Body of pancreas (tissue), 4 donors: ENCODE measurements at regions not wholly inside any gene's neighbourhood (a gene's known extent, or its start where the extent isn't known, plus 50 kb on each side); places are given as distances from the start of the nearest gene placed in this dataset.
A peak's percentile ranks its signal among the peaks of the same experiment; 100 is the strongest.

ENCODE experiments used
- ATAC-seq: fragments of 150-250 bp; one replicate; pipeline ENCODE4 v1.9.1; 2016
- DNase-seq, 4 donors: peaks; one replicate each; pipeline ENCODE4 v3.0.0-alpha.2; 2019
- H3K27ac ChIP-seq, 4 donors: fragments of 200-600 bp; sonication (generic); 1 replicate in 3 of 4; 2 replicates in 1 of 4; pipeline versions ENCODE4 v1.5.1 to v1.6.1; 2016 to 2019; ENCODE audit warnings: mild to moderate bottlenecking in 1 of 4, mixed read lengths in 1 of 4, moderate library complexity in 1 of 4
- H3K27me3 ChIP-seq, 2 donors: fragments of 200-600 bp; sonication (generic); one replicate each; pipeline ENCODE4 v1.6.0; 2016; ENCODE audit warnings: mild to moderate bottlenecking in 1 of 2
- H3K36me3 ChIP-seq, 2 donors: fragments of 200-600 bp; sonication (generic); replicated peaks in 1 of 2; 2 replicates each; pipeline ENCODE4 v1.5.1; 2016; ENCODE audit warnings: low read depth in 2 of 2; ENCODE audit not compliant: insufficient read depth in 1 of 2
- H3K4me1 ChIP-seq: fragments of 200-600 bp; sonication (generic); one replicate; pipeline ENCODE4 v1.6.0; 2016
- H3K4me3 ChIP-seq, 2 donors: fragments of 200-600 bp; sonication (generic); 1 replicate in 1 of 2; 2 replicates in 1 of 2; pipeline ENCODE4 v1.5.1; 2016 to 2019
- H3K9me3 ChIP-seq, 3 donors: fragments of 200-600 bp; sonication (generic); 1 replicate in 2 of 3; 2 replicates in 1 of 3; pipeline ENCODE4 v1.5.1; 2016
- POLR2A ChIP-seq, 3 donors: fragments of 450-650 bp; IDR thresholded peaks; one replicate each; pipeline ENCODE4 v1.6.1; 2016; ENCODE audit warnings: antibody characterized with exemption in 3 of 3, mild to moderate bottlenecking in 2 of 3
- WGBS, 2 donors: methylation state at CpG; one replicate each; pipeline ENCODE4 v1.1.5; 2017; 5-methylcytosine and 5-hydroxymethylcytosine counted together
- intact Hi-C: fragments of 100-400 bp; cut with DNase I; formaldehyde crosslinking; loops from one replicate; pipeline ENCODE4 v1.15.1; 2023
- TF ChIP-seq, protein P1 (sequence below), 7 experiments: fragments of 450-650 bp in 4 of 7; fragments of 200-600 bp in 3 of 7; sonication (generic) in 3 of 7; IDR thresholded peaks; one replicate each; pipeline ENCODE4 v1.5.1; 2016 to 2019; ENCODE audit warnings: antibody characterized with exemption in 7 of 7

DNA sequence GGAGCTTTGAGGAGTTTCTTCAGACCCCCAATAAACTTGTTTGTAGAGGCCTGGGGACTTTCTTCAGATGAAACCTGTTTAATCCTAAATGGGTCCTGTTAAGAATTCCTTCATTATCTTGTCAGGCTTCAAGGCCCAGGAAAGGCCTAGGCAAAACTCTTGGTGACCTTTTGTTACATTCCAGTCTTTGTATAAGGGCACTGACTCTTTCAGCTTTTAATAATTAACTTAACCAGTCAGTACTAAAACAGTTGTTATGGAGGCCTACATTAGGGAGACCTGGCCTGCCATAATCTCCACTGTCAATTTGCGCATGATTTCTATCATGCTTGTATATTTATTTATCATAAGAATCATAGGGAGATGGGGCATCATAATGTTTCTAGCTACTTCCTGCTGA is 110.2 kb downstream of the FCRL5 start:
- Histone ChIP-seq H3K4me3 (no peak overlapping the region), H3K4me1 (peaks cover 7% of the 10 kb centered on the region), H3K36me3 (no peaks in the 10 kb centered on the region), H3K9me3 (no peaks in the 10 kb centered on the region), H3K27me3 (no peaks in the 10 kb centered on the region), H3K27ac (no peak overlapping the region)
- TF ChIP-seq POLR2A (IDR thresholded peaks at IDR 0.05), result no peak
- TF ChIP-seq, protein P1, sequence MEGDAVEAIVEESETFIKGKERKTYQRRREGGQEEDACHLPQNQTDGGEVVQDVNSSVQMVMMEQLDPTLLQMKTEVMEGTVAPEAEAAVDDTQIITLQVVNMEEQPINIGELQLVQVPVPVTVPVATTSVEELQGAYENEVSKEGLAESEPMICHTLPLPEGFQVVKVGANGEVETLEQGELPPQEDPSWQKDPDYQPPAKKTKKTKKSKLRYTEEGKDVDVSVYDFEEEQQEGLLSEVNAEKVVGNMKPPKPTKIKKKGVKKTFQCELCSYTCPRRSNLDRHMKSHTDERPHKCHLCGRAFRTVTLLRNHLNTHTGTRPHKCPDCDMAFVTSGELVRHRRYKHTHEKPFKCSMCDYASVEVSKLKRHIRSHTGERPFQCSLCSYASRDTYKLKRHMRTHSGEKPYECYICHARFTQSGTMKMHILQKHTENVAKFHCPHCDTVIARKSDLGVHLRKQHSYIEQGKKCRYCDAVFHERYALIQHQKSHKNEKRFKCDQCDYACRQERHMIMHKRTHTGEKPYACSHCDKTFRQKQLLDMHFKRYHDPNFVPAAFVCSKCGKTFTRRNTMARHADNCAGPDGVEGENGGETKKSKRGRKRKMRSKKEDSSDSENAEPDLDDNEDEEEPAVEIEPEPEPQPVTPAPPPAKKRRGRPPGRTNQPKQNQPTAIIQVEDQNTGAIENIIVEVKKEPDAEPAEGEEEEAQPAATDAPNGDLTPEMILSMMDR (IDR thresholded peaks at IDR 0.05), result no peak
- 43 to 79% methylated on average over 1 of the region's 1 CpG for WGBS, 2 donors
- ATAC-seq, result no peak
- intact Hi-C loops, result no loop called here
- no peak for DNase-seq

DNA sequence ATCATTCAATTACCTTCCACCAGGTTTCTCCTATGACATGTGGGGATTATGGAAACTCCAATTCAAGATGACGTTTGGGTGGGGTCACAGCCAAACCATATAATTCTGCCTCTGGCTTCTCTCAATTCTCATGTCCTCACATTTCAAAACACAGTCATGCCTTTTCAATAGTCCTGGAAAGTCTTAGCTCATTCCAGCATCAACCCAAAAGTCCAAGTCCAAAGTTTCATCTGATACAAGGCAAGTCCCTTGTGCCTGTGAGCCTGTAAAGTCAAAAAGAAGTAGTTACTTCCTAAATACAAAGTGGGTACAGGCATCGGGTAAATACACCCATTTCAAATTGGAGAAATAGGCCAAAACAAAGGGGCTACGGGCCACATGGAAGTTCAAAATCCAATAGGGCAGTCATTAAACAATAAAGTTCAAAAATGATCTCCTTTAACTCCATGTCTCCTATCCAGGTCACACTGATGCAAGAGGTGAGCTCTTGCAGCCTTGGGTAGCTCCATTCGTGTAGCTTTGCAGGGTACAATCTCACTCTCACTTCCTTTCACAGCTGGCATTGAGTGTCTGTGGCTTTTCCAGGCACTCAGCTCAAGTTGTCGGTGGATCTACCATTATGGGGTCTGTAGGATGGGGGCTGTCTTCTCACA is 112.9 kb downstream of the FCRL5 start:
- Histone ChIP-seq H3K36me3 (no peaks in the 10 kb centered on the region), H3K4me3 (no peak overlapping the region), H3K27me3 (no peaks in the 10 kb centered on the region), H3K27ac (no peak overlapping the region), H3K9me3 (no peaks in the 10 kb centered on the region), H3K4me1 (peaks cover 7% of the 10 kb centered on the region)
- WGBS, 2 donors, result 68 to 73% methylated on average over 5 of the region's 5 CpGs
- intact Hi-C loops, result no loop called here
- no peak for TF ChIP-seq POLR2A (IDR thresholded peaks at IDR 0.05)
- no peak for ATAC-seq
- no peak for DNase-seq

DNA sequence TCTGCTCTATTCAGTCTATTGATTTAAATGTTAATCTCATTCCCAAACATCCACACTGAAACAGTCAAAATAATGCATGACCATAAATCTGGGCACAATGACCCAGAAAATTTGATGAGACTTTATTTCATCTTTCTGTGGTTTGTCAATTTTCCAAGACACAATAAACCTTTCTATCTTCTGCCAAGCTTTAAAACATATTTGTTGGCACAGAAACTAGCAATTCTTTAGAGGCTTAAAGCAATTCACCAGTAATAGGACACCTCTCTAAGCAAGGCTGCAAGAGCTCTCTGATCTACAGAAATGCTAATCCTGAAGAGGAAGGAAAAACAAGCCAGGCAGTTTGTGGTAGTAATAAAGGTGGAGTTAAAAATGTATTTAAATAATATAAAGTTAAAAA is 113.7 kb downstream of the FCRL5 start:
- intact Hi-C loops, result no loop called here
- TF ChIP-seq POLR2A (IDR thresholded peaks at IDR 0.05), result no peak
- TF ChIP-seq, protein P1 (IDR thresholded peaks at IDR 0.05), result no peak
- no peaks in the 10 kb centered on the region for H3K36me3 ChIP-seq

DNA sequence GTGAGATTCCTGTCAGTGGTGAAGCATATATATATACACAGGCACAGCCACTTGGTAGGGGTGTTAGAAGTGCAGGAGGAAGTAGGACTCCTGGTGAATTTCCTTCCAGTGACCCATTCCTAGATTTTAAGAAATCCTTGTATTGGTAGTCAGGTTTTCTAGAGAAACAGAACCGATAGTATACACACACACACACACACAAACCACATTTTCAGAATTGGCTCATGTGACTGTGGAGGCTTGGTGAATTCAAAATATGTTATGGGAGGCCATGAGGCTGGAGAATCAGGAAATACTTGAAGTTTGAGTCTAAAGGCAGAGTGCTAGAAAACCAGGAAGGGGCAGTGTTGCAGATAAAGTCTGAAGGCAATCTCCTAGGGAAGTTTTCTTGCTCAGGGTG is 114.2 kb downstream of the FCRL5 start:
- Histone ChIP-seq H3K27me3 (no peaks in the 10 kb centered on the region), H3K4me3 (no peak overlapping the region), H3K4me1 (peaks cover 7% of the 10 kb centered on the region), H3K36me3 (no peaks in the 10 kb centered on the region), H3K27ac (no peak overlapping the region), H3K9me3 (no peaks in the 10 kb centered on the region)
- no peak for ATAC-seq
- intact Hi-C loops, result no loop called here
- DNase-seq, result no peak
- whole genome bisulfite sequencing, 2 donors, result 73 to 76% methylated on average over 1 of the region's 1 CpG
- TF ChIP-seq, protein P1 (IDR thresholded peaks at IDR 0.05), result no peak
- TF ChIP-seq POLR2A (IDR thresholded peaks at IDR 0.05), result no peak

More for the DNA sequence above, 113.7 kb downstream of the FCRL5 start:
- Histone ChIP-seq H3K9me3 (no peaks in the 10 kb centered on the region), H3K4me3 (no peak overlapping the region), H3K27me3 (no peaks in the 10 kb centered on the region), H3K4me1 (peaks cover 7% of the 10 kb centered on the region), H3K27ac (no peak overlapping the region)
- DNase-seq (no peak), ATAC-seq (no peak)

DNA sequence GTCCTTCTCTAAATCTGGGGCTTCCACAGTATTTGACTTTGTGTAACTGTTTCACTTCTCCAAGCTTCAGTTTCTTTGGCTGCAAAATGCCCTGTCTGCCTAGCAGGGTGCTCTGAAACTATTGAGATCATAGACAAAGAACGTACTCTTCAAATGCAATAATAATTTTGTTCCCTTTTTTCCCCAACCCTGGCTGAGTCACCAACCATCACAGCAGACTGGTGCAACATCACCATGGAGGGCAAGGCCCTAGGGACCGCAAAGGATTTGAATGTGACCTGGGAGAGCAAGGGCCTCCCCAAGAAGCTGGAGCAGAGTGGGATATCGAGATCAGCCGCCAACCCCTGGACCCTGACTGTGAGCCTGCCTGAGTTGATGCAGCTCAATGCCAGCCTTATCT is 115.0 kb downstream of the FCRL5 start:
- Histone ChIP-seq H3K4me3 (no peak overlapping the region), H3K4me1 (peaks cover 6% of the 10 kb centered on the region), H3K9me3 (no peaks in the 10 kb centered on the region), H3K36me3 (no peaks in the 10 kb centered on the region), H3K27me3 (no peaks in the 10 kb centered on the region), H3K27ac (no peak overlapping the region)
- ATAC-seq (no peak), DNase-seq (peak in 1 of 4 donors; percentile 31)
- TF ChIP-seq, protein P1 (IDR thresholded peaks at IDR 0.05), result no peak
- no peak for TF ChIP-seq POLR2A (IDR thresholded peaks at IDR 0.05)
- 83 to 88% methylated on average over 4 of the region's 4 CpGs for WGBS, 2 donors
- intact Hi-C loops, result no loop called here
